A673 (cell line): ENCODE measurements at regions not wholly inside any gene's neighbourhood (a gene's known extent, or its start where the extent isn't known, plus 50 kb on each side); places are given as distances from the start of the nearest gene placed in this dataset.

Experiments
- EZH2 ChIP-seq: fragments of 200-600 bp; sonication (generic); IDR thresholded peaks from 2 replicates; pipeline ENCODE4 v1.6.1; 2017; ENCODE audit warnings: borderline replicate concordance, low read depth, mild to moderate bottlenecking, mixed read lengths, antibody characterized with exemption, low read length; ENCODE audit not compliant: poor library complexity, severe bottlenecking
- TF ChIP-seq, protein P1 (sequence below): fragments of 300-800, 200-600 bp; sonication (generic); conservative IDR thresholded peaks from 2 replicates; pipeline ENCODE4 v1.5.1; 2017; ENCODE audit warnings: low read depth, mild to moderate bottlenecking, antibody characterized with exemption, low read length, moderate library complexity, mixed read lengths

GRCh38 chr6:41429506-41430504, 94.4 kb downstream of the NCR2 start:
- TF ChIP-seq, protein P1, sequence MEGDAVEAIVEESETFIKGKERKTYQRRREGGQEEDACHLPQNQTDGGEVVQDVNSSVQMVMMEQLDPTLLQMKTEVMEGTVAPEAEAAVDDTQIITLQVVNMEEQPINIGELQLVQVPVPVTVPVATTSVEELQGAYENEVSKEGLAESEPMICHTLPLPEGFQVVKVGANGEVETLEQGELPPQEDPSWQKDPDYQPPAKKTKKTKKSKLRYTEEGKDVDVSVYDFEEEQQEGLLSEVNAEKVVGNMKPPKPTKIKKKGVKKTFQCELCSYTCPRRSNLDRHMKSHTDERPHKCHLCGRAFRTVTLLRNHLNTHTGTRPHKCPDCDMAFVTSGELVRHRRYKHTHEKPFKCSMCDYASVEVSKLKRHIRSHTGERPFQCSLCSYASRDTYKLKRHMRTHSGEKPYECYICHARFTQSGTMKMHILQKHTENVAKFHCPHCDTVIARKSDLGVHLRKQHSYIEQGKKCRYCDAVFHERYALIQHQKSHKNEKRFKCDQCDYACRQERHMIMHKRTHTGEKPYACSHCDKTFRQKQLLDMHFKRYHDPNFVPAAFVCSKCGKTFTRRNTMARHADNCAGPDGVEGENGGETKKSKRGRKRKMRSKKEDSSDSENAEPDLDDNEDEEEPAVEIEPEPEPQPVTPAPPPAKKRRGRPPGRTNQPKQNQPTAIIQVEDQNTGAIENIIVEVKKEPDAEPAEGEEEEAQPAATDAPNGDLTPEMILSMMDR: no peak
- no peak for TF ChIP-seq EZH2
